Neural cell (in vitro differentiated cells): ENCODE measurements at regions not wholly inside any gene's neighbourhood (a gene's known extent, or its start where the extent isn't known, plus 50 kb on each side); places are given as distances from the start of the nearest gene placed in this dataset.

ENCODE experiments used
- EZH2 ChIP-seq: fragments of 200-600, 300-800 bp; shearing (Covaris generic), sonication (generic); IDR thresholded peaks from 2 replicates; pipeline ENCODE4 v1.6.1; 2014; ENCODE audit warnings: antibody characterized with exemption, low read length, borderline replicate concordance, mild to moderate bottlenecking; ENCODE audit not compliant: insufficient read depth, poor library complexity, severe bottlenecking
- MXI1 ChIP-seq: fragments of 450-650 bp; conservative IDR thresholded peaks from 2 replicates; pipeline ENCODE4 v1.6.1; 2014; ENCODE audit warnings: antibody characterized with exemption, mild to moderate bottlenecking; ENCODE audit not compliant: poor library complexity, severe bottlenecking
- POLR2AphosphoS5 ChIP-seq: IDR thresholded peaks from 2 replicates; pipeline ENCODE4 v1.6.1; 2012
- SMC3 ChIP-seq: fragments of 450-650 bp; conservative IDR thresholded peaks from 2 replicates; pipeline ENCODE4 v1.6.1; 2014; ENCODE audit warnings: antibody characterized with exemption, mild to moderate bottlenecking, moderate library complexity; ENCODE audit not compliant: poor library complexity
- TF ChIP-seq, protein P1 (sequence below): fragments of 450-650 bp; IDR thresholded peaks from 2 replicates; pipeline ENCODE4 v1.5.1; 2014; ENCODE audit warnings: antibody characterized with exemption, mild to moderate bottlenecking, moderate library complexity; ENCODE audit not compliant: poor library complexity, severe bottlenecking
- TF ChIP-seq, protein P2 (sequence below): IDR thresholded peaks from 2 replicates; pipeline ENCODE4 v1.6.1; 2012; ENCODE audit warnings: borderline replicate concordance

DNA sequence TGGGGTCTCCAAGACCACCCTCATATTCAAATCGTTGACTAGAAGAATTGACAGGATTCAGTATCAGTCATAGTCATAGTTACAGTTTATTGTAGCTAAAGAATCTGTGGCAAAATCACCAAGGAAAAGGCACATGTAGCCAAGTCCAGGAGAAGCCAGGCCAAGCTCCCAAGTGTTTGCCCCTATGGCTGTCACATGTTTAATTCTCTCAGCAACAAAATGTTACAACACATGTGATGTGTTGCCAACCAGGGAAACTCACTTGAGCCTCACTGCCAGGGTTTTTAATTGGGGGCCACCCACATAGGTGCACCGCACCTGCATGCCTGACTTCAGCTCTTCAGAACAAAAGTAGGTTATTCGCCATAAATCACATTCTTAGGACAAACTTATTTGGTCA lies 1030.9 kb upstream of the CELF2 start:
- TF ChIP-seq SMC3: no peak
- TF ChIP-seq, protein P1, sequence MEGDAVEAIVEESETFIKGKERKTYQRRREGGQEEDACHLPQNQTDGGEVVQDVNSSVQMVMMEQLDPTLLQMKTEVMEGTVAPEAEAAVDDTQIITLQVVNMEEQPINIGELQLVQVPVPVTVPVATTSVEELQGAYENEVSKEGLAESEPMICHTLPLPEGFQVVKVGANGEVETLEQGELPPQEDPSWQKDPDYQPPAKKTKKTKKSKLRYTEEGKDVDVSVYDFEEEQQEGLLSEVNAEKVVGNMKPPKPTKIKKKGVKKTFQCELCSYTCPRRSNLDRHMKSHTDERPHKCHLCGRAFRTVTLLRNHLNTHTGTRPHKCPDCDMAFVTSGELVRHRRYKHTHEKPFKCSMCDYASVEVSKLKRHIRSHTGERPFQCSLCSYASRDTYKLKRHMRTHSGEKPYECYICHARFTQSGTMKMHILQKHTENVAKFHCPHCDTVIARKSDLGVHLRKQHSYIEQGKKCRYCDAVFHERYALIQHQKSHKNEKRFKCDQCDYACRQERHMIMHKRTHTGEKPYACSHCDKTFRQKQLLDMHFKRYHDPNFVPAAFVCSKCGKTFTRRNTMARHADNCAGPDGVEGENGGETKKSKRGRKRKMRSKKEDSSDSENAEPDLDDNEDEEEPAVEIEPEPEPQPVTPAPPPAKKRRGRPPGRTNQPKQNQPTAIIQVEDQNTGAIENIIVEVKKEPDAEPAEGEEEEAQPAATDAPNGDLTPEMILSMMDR: no peak
- TF ChIP-seq MXI1: no peak
- no peak for TF ChIP-seq POLR2AphosphoS5
- TF ChIP-seq, protein P2, sequence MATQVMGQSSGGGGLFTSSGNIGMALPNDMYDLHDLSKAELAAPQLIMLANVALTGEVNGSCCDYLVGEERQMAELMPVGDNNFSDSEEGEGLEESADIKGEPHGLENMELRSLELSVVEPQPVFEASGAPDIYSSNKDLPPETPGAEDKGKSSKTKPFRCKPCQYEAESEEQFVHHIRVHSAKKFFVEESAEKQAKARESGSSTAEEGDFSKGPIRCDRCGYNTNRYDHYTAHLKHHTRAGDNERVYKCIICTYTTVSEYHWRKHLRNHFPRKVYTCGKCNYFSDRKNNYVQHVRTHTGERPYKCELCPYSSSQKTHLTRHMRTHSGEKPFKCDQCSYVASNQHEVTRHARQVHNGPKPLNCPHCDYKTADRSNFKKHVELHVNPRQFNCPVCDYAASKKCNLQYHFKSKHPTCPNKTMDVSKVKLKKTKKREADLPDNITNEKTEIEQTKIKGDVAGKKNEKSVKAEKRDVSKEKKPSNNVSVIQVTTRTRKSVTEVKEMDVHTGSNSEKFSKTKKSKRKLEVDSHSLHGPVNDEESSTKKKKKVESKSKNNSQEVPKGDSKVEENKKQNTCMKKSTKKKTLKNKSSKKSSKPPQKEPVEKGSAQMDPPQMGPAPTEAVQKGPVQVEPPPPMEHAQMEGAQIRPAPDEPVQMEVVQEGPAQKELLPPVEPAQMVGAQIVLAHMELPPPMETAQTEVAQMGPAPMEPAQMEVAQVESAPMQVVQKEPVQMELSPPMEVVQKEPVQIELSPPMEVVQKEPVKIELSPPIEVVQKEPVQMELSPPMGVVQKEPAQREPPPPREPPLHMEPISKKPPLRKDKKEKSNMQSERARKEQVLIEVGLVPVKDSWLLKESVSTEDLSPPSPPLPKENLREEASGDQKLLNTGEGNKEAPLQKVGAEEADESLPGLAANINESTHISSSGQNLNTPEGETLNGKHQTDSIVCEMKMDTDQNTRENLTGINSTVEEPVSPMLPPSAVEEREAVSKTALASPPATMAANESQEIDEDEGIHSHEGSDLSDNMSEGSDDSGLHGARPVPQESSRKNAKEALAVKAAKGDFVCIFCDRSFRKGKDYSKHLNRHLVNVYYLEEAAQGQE: no peak
- TF ChIP-seq EZH2: no peak
